ENCODE measurements at regions not wholly inside any gene's neighbourhood (a gene's known extent, or its start where the extent isn't known, plus 50 kb on each side); places are given as distances from the start of the nearest gene placed in this dataset.
"Not testable (repeated sequence)": the region's sequence is repeated elsewhere in the genome, so short reads cannot be mapped to it uniquely, and the experiment has no call there.

DNA sequence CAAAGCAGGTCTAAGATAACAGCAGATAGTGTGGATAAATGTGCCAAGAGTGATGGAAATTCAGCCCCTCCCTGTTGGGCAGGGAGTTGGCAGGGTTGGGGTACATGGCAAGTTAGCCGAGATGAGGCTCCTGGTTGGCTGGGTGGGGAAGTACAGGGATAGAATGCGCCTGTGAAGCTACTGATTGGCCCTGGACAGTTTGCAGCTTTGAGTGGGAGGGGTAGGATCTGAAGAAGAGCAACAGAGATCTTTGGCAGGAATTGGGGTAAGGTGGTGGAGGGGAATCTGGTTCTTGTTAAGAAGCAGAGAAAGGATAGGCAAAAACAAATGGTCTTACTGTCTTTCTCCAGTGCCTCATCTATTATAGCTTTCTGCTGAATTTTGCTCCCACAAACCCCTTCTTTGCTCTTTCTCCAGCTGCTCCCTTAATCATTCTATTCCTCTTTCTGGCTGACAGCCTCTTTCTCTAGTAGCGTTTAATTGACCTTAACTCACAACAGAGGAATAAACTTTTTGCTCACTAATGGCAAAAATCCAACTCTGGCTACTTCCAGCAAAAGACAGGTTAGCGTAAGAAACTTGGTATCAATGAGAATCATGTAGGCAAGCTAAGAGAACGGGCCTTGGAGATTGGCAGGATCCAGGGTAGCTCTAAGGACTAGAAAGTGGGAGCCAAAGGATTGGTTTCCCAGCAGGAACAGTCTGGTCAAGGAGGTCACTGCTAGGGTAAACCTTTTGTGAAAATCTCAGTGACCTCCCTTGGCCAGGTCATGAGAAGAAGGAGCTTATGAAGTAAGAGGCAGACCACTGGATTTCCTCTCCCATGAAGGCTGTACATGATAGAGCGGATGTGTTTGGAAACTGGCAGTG is 86.3 kb upstream of the CARMIL1 start:
- DNase-seq: peak; percentile 92

DNA sequence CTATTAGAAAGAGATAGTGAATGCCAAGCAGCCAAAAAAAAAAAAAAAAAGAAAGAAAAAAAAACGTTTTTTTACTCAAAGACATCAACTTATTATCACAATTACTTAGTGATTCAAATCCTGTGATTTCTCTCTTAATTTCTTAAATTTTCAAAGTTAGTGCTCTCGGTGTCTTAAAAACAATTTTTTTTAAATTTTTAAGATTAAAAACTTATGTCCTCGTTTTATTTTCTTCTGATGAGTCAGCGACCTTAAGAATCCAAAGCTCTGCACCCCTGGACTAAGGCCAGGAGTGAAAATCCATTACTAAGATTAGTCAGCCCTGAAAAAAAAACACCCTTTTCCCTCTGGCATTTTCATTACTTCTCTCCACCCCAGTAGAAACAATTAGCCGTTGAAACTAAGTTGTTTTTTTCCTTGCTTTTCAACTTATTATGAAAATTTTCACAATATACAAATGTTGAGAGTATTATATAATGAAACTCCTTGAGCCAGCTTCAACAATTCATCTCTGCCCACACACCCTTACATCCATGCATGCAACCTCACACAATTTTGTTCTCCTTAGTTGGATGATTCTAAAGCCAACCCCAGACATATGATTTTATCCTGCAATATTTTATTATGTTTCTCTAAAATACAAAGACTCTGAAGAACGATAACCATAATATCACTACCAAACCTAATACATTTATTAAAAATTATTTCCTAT is 85.6 kb upstream of the CARMIL1 start:
- DNase-seq: peak; percentile 80

DNA sequence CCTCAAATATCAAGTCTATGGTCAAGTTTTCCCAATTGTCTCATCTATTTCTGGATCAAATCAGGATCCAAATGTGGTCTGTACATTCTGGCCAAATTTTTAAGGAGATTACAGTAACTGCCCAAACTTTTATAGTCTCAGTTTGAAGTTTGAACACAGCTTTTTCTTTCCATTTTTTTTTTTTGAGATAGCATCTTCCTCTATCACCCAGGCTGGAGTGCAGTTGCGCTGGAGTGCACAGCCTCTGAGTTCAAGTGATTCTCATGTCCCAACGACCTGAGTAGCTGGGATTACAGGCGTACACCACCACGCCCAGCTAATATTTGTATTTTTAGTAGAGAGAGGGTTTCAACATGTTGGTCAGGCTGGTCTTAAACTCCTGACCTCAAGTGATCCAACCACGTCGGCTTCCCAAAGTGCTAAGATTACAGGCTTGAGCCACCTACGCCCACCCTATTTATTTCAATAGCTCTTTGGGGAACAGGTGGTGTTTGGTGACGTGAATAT is 84.9 kb upstream of the CARMIL1 start:
- no peak for DNase-seq

DNA sequence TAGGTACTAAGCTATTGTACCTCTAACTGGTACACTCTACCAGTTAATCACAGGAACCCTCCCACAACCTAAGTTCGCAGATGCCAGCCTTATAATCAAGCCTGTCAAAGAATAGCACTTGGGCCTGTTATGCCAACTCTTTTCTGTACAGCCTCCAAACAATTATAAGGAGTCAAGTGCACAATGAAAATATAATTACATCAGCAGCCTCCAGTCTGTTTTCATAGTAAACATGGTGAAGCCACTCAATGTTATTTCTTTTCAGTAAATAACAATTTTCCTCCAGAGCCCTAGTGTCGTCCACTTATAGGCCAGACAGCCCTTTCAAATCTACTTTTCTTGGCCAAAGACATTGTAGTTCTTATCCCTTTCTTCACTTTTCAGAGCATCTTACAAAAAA is 82.7 kb upstream of the CARMIL1 start:
- no peak for DNase-seq

- DNase-seq: no peak
Measured at GRCh38 chr6:25197111-25197510, 82.1 kb upstream of the CARMIL1 start.

DNA sequence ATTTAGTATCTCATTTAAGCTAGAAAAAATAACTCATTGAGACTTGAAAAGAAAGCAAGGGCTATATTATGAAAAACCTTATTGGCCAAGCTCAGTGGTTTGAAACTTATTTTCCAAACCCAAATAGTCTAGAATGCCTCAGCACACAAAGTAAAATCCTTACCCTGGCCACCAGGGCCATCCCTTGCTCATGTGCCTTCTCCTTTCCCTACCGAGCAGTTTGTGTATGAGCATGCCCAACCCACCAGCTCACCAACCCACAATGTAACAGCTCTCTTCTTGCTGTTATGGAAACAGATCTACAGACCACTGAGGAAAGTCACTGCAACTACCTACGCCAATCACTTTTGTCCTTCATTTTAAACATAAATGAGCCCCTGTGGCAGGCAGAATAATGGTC is 79.6 kb upstream of the CARMIL1 start:
- DNase-seq: no peak

- peak; percentile 47 for DNase-seq
Measured at GRCh38 chr6:25202504-25202903, 76.7 kb upstream of the CARMIL1 start.

GRCh38 chr6:25205629-25206028 is 73.5 kb upstream of the CARMIL1 start:
- DNase-seq: no peak

- not testable (repeated sequence) for DNase-seq
Measured at GRCh38 chr6:25207453-25208155, 71.6 kb upstream of the CARMIL1 start.

GRCh38 chr6:25215881-25216280 is 63.3 kb upstream of the CARMIL1 start:
- DNase-seq: no peak

DNA sequence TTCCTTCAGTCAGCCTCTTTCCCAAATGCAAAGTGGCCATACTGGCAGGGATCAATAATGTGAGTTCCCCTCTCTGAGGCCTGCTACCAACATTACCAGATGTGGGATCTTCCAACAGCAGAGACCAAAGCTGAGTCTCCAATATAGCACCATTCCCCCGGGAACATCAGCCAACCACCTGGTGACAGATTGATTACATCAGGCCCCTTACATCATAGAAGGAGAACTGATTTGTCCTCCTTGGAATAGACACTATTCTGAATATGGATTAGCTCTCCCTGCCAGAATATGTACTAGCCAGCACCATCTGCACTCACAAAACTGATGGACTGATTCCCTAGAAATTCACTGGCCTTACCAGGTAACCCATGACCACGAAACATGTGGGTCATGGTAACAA is 61.9 kb upstream of the CARMIL1 start:
- no peak for DNase-seq

- no peak for DNase-seq
Measured at GRCh38 chr6:25217829-25218228, 61.3 kb upstream of the CARMIL1 start.

- DNase-seq: no peak
Measured at GRCh38 chr6:25218346-25218745, 60.8 kb upstream of the CARMIL1 start.

DNA sequence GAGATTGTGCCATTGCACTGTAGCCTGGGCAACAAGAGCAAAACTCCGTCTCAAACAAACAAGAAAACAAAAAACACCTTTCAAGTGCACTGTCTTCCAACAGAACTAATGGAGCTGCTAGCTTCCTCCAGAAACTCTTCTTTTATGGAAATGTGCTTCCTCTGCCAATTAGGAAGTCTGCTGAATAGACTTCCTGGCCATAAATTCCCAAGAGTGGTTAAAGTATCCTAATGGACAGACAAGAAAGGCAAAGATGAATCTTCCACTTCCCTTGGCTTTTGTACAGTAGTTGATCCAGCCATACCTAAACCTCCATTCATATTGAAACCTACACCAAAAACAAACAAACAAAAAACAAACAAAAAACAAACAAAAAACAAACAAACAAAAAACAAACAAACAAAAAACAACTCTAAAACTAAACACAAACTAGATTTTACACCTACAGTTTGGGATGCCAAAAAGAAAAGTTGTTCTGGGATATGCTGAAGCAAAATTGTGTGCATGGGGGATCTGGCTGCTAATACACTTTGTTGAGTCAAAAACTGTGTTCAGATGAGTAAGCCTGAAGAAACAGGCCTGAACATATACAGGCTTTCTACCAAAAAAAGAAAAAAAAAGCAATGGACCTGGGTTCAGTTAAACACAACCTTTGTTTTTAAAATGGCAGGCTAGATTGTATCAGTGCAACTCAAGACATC is 59.8 kb upstream of the CARMIL1 start:
- DNase-seq: no peak

DNA sequence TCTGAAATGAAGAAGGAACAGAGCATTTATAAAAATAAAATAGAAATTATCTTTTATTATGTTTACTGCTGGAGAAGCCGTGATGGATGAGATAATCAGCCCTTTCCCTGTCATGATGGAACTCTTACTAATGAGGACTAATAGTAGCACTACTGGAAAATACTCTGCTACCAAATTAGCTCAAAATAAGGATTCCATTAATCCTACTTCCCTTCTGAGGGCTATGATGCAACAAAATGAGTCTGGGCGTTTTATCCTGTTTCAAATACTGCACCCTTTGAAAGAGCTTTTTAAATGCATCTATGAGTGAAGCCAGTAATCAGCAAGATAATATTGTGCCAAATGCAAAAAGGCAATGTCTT is 59.3 kb upstream of the CARMIL1 start:
- no peak for DNase-seq

GRCh38 chr6:25220857-25221256 is 58.3 kb upstream of the CARMIL1 start:
- no peak for DNase-seq

GRCh38 chr6:25222006-25222678 is 57.0 kb upstream of the CARMIL1 start:
- DNase-seq: no peak

DNA sequence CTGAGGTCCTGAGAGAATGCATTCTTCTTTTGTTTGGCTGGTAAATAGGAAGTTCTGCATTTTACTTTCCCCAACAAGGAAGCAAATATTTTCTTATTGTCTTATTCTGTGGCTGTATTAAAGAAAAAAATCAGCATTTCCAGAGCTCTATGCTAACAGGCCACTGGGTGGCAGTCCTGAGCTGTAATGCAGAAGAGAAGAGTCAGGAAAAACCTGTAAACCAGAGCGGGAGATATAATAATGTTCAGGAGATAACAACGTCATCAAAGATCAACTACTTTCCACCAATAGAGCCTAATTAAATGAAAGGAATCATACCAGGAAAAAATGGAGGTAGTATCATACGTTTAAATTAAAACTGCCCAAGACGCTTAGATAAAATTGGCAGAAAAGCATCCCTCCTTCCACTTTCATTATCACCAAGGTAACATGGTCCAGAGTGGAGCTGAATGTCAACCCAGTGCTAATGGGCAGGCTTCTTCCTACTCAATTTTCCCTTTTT is 55.6 kb upstream of the CARMIL1 start:
- peak; percentile 74 for DNase-seq

- no peak for DNase-seq
Measured at GRCh38 chr6:25224242-25224641, 54.9 kb upstream of the CARMIL1 start.

DNA sequence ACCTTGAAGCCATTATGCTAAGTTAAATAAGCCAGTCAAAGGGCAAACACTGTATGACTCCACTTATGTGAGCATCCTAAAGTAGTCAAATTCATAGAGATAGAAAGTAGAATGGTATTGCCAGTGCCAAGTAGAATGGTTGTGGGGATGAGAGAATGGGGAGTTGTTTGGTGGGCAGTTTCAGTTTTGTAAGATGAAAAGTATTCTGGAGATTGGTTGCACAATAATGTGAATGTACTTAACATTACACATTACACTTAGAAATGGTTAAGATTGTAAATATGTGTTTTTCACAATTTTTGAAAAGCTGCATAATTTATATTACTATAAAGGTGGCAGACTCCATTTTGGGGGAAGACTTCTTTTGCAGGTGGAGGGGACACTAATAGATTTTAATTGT is 51.3 kb upstream of the CARMIL1 start:
- no peak for DNase-seq

Measured in kidney glomerular epithelial cell (primary cell).